GM18505 (cell line): ENCODE measurements at regions not wholly inside any gene's neighbourhood (a gene's known extent, or its start where the extent isn't known, plus 50 kb on each side); places are given as distances from the start of the nearest gene placed in this dataset.

ENCODE experiments used
- ATAC-seq: cut with Tn5 transposase; IDR thresholded peaks from one replicate; pipeline ENCODE4 v1.9.1; 2021; ENCODE audit not compliant: unreplicated experiment
- POLR2A ChIP-seq: IDR thresholded peaks from 4 replicates; pipeline ENCODE4 v1.6.1; 2011; ENCODE audit warnings: borderline replicate concordance; ENCODE audit not compliant: insufficient read depth, insufficient read length; ENCODE audit errors: extremely low read depth

GRCh38 chr12:60872850-60873713 lies 1277.3 kb downstream of the SLC16A7 start:
- no peak for ATAC-seq
- no peak for TF ChIP-seq POLR2A

GRCh38 chr12:60874091-60874490 lies 1278.3 kb downstream of the SLC16A7 start:
- no peak for ATAC-seq
- no peak for TF ChIP-seq POLR2A

- no peak for ATAC-seq
- no peak for TF ChIP-seq POLR2A
These were observed 1325.1 kb downstream of the SLC16A7 start for GRCh38 chr12:60920841-60921495.

- ATAC-seq, result no peak
- no peak for TF ChIP-seq POLR2A
These were observed 1325.7 kb downstream of the SLC16A7 start for GRCh38 chr12:60921541-60921940.

- no peak for TF ChIP-seq POLR2A
- ATAC-seq, result no peak
These were observed 1330.4 kb downstream of the SLC16A7 start for GRCh38 chr12:60926256-60926655.

- ATAC-seq, result no peak
- no peak for TF ChIP-seq POLR2A
These were observed 1330.1 kb upstream of the USP15 start for GRCh38 chr12:60930151-60930550.

DNA sequence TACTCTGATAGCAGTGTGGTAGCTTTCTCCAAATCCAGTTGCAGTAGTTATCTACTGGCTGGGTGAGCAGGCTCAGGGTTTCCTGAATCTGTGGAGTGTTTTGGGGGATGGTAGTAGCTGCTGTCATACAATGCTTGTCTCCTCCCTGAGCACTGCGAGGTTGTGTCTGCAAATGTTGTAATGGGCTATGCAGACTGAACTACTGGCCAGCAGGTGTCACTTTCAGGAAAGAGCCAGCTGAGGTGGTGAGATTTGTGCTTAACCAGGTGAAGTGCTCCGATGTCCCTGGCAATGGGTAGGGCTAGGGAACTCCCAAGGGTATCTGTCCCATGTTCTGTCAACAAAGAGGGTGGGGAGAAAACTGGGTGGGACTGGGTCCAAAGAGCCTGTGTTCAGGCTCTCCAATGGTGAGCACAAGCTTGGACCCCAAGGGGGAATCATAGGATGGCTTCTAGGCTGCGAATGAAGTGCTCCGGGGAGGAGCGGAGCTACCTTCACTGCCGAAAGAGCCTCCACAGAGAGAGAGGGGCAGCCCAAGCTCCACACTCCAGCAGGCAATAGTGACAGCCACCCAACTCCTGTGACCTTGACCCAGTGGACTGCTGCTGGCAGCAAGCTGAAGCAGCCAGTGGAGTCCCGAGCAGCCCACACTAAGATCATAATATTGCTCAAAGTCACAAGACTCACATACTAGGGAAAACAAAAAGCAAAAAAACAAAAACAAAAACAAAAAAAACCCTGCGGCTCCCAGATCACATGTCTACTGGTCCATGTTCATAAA lies 1324.0 kb upstream of the USP15 start:
- no peak for TF ChIP-seq POLR2A
- ATAC-seq, result no peak

DNA sequence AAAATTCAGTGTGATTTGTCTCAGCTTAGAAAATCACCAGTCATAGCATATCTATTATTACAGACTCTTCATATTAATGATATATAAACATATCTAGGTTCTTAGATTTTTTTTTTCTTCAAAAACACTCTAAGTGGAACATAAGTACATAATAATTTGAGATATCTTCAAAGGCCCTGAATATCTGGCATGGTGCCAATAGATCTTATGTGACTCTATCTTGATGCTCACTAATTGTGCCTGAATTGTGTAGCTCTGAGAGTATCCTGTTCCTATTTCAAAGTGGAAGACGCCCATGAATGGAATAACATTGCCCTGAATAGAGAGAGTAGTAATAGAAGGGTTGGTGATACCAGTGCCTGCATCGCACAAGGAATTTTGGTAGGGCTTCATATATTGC lies 1312.7 kb upstream of the USP15 start:
- no peak for TF ChIP-seq POLR2A

GRCh38 chr12:60967128-60967527 lies 1293.1 kb upstream of the USP15 start:
- no peak for TF ChIP-seq POLR2A
- ATAC-seq, result no peak

More for the DNA sequence above, 1312.7 kb upstream of the USP15 start:
- ATAC-seq, result no peak

GRCh38 chr12:60977966-60978365 lies 1282.2 kb upstream of the USP15 start:
- TF ChIP-seq POLR2A, result no peak
- ATAC-seq, result no peak

DNA sequence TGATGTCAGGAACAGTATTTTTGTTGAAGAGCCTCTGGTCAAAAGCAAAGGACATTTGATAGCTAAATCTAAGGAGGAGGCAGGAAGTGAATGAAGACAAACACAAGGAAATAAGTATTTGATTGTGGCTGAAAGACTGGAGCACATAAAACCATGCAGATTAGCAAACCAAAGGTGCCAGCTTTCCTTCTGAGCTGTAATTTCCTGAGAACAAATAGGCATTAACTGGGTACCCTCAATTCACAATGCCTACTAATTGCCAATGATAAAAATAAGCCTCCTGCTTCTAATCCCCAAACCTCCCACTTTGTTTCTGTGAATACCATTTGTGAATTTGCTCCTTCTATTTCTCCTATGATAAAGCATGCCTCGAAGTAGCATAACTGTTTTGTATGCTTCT lies 1279.6 kb upstream of the USP15 start:
- ATAC-seq, result no peak
- TF ChIP-seq POLR2A, result no peak

GRCh38 chr12:60981473-60981872 lies 1278.7 kb upstream of the USP15 start:
- TF ChIP-seq POLR2A, result no peak
- no peak for ATAC-seq

GRCh38 chr12:60992087-60992486 lies 1268.1 kb upstream of the USP15 start:
- TF ChIP-seq POLR2A, result no peak
- ATAC-seq, result no peak
